H9 (cell line): ENCODE measurements at regions not wholly inside any gene's neighbourhood (a gene's known extent, or its start where the extent isn't known, plus 50 kb on each side); places are given as distances from the start of the nearest gene placed in this dataset.

Source experiments
- DNase-seq: peaks from one replicate; pipeline ENCODE4 v3.0.0-alpha.2; 2017
- H2AFZ ChIP-seq: one replicate; pipeline ENCODE4 v1.6.1; 2013; ENCODE audit warnings: mild to moderate bottlenecking, low read length, control low read depth, moderate library complexity
- H2AK5ac ChIP-seq: 2 replicates; pipeline ENCODE4 v1.6.1; 2013; ENCODE audit warnings: low read length, control low read depth, mixed read lengths; ENCODE audit not compliant: insufficient read length
- H2BK120ac ChIP-seq: one replicate; pipeline ENCODE4 v1.6.1; 2013; ENCODE audit warnings: low read depth, mild to moderate bottlenecking, low read length, control low read depth, inconsistent platforms; ENCODE audit not compliant: poor library complexity, severe bottlenecking
- H2BK12ac ChIP-seq: 2 replicates; pipeline ENCODE4 v1.6.1; 2013; ENCODE audit warnings: low read length, control low read depth, mixed read lengths, low read depth; ENCODE audit not compliant: insufficient read length
- H2BK15ac ChIP-seq: 2 replicates; pipeline ENCODE4 v1.6.1; 2013; ENCODE audit warnings: low read depth, low read length, control low read depth
- H2BK20ac ChIP-seq: one replicate; pipeline ENCODE4 v1.6.1; 2013; ENCODE audit warnings: low read depth, mild to moderate bottlenecking, low read length, control low read depth, inconsistent platforms; ENCODE audit not compliant: poor library complexity, severe bottlenecking
- H2BK5ac ChIP-seq: 2 replicates; pipeline ENCODE4 v1.6.1; 2013; ENCODE audit warnings: low read length, control low read depth, mixed read lengths; ENCODE audit not compliant: insufficient read length
- H3K14ac ChIP-seq: 2 replicates; pipeline ENCODE4 v1.6.1; 2013; ENCODE audit warnings: low read length, control low read depth; ENCODE audit not compliant: insufficient read depth
- H3K18ac ChIP-seq: 2 replicates; pipeline ENCODE4 v1.6.1; 2013; ENCODE audit warnings: low read depth, mild to moderate bottlenecking, mixed read lengths, low read length, control low read depth; ENCODE audit not compliant: insufficient read length
- H3K23ac ChIP-seq: 2 replicates; pipeline ENCODE4 v1.6.1; 2013; ENCODE audit warnings: low read length, control low read depth, mixed read lengths, low read depth; ENCODE audit not compliant: insufficient read length
- H3K23me2 ChIP-seq: 2 replicates; pipeline ENCODE4 v1.6.1; 2013; ENCODE audit warnings: low read depth, mild to moderate bottlenecking, mixed read lengths, low read length, control low read depth; ENCODE audit not compliant: insufficient read length, poor library complexity, severe bottlenecking
- H3K27ac ChIP-seq: 2 replicates; pipeline ENCODE4 v1.5.1; 2013; ENCODE audit warnings: low read length, control low read depth, mixed read lengths, low read depth; ENCODE audit not compliant: insufficient read length
- H3K27me3 ChIP-seq: 2 replicates; pipeline ENCODE4 v1.6.1; 2013; ENCODE audit warnings: low read length, control low read depth, inconsistent platforms; ENCODE audit not compliant: insufficient read depth
- H3K4ac ChIP-seq: 2 replicates; pipeline ENCODE4 v1.6.1; 2013; ENCODE audit warnings: low read depth, mild to moderate bottlenecking, control low read depth, inconsistent platforms, low read length, moderate library complexity
- H3K4me1 ChIP-seq: 2 replicates; pipeline ENCODE4 v1.6.1; 2013; ENCODE audit warnings: low read length, control low read depth, inconsistent platforms; ENCODE audit not compliant: insufficient read depth
- H3K4me2 ChIP-seq: 2 replicates; pipeline ENCODE4 v1.6.1; 2013; ENCODE audit warnings: low read length, control low read depth, mixed read lengths; ENCODE audit not compliant: insufficient read length, insufficient read depth
- H3K56ac ChIP-seq: 2 replicates; pipeline ENCODE4 v1.6.1; 2013; ENCODE audit warnings: low read depth, mild to moderate bottlenecking, mixed read lengths, low read length, control low read depth; ENCODE audit not compliant: insufficient read length
- H3K79me1 ChIP-seq: 2 replicates; pipeline ENCODE4 v1.6.1; 2013; ENCODE audit warnings: low read depth, mild to moderate bottlenecking, moderate library complexity, low read length, control low read depth, inconsistent platforms; ENCODE audit not compliant: insufficient read depth, poor library complexity, severe bottlenecking
- H3K79me2 ChIP-seq: 2 replicates; pipeline ENCODE4 v1.6.1; 2013; ENCODE audit warnings: low read length, control low read depth, inconsistent platforms; ENCODE audit not compliant: insufficient read depth
- H3K9ac ChIP-seq: 2 replicates; pipeline ENCODE4 v1.6.1; 2013; ENCODE audit warnings: low read length, control low read depth, mixed read lengths; ENCODE audit not compliant: insufficient read length; ENCODE audit errors: extremely low read depth
- H3K9me3 ChIP-seq: one replicate; pipeline ENCODE4 v1.6.1; 2013; ENCODE audit warnings: low read depth, low read length, inconsistent platforms; ENCODE audit not compliant: control insufficient read depth
- H3T11ph ChIP-seq: one replicate; pipeline ENCODE4 v1.6.1; 2013; ENCODE audit warnings: mild to moderate bottlenecking, low read length, control low read depth, inconsistent platforms
- H4K20me1 ChIP-seq: one replicate; pipeline ENCODE4 v1.6.1; 2013; ENCODE audit not compliant: control insufficient read depth, insufficient read length, insufficient read depth
- H4K5ac ChIP-seq: 2 replicates; pipeline ENCODE4 v1.6.1; 2013; ENCODE audit warnings: low read depth, mild to moderate bottlenecking, mixed read lengths, low read length, control low read depth; ENCODE audit not compliant: insufficient read length
- H4K8ac ChIP-seq: replicated peaks from 2 replicates; pipeline ENCODE4 v1.6.1; 2013; ENCODE audit warnings: low read length, control low read depth, mixed read lengths, low read depth; ENCODE audit not compliant: insufficient read length
- H4K91ac ChIP-seq: 2 replicates; pipeline ENCODE4 v1.6.1; 2013; ENCODE audit warnings: low read depth, mild to moderate bottlenecking, moderate library complexity, mixed read lengths, low read length, control low read depth; ENCODE audit not compliant: insufficient read length
- H3K27ac Mint-ChIP-seq, 3 experiments: 2 replicates in 2 of 3; 3 replicates in 1 of 3; pipeline ENCODE4 v1.8.0; 2020 to 2021; ENCODE audit warnings: mixed read lengths in 3 of 3, mild to moderate bottlenecking in 1 of 3, moderate library complexity in 1 of 3
- H3K27me3 Mint-ChIP-seq: 2 replicates; pipeline ENCODE4 v1.8.0; 2021; ENCODE audit warnings: low read depth, mild to moderate bottlenecking, moderate library complexity, mixed read lengths
- H3K36me3 Mint-ChIP-seq, 3 experiments: 2 replicates in 2 of 3; 3 replicates in 1 of 3; pipeline ENCODE4 v1.8.0; 2020 to 2021; ENCODE audit warnings: low read depth in 3 of 3, mixed read lengths in 3 of 3; ENCODE audit not compliant: insufficient read depth in 1 of 3
- H3K4me1 Mint-ChIP-seq, 2 experiments: 2 replicates each; pipeline ENCODE4 v1.8.0; 2020; ENCODE audit warnings: mixed read lengths in 2 of 2
- H3K4me3 Mint-ChIP-seq, 2 experiments: 2 replicates in 1 of 2; 3 replicates in 1 of 2; pipeline ENCODE4 v1.8.0; 2020 to 2021; ENCODE audit warnings: mild to moderate bottlenecking in 2 of 2, mixed read lengths in 2 of 2, moderate library complexity in 1 of 2
- H3K9me3 Mint-ChIP-seq, 2 experiments: 2 replicates in 1 of 2; 3 replicates in 1 of 2; pipeline ENCODE4 v1.8.0; 2020; ENCODE audit warnings: mild to moderate bottlenecking in 2 of 2, mixed read lengths in 2 of 2, moderate library complexity in 1 of 2
- WGBS: extraction: QIAGEN DNeasy Blood & Tissue Kit; methylation state at CpG from one replicate; pipeline ENCODE4 v1.1.7; 2013; ENCODE audit warnings: missing lambda C conversion rate, low lambda C conversion rate, mixed read lengths; ENCODE audit not compliant: insufficient read length; ENCODE audit errors: extremely low coverage; 5-methylcytosine and 5-hydroxymethylcytosine counted together
- TF ChIP-seq, protein P1 (sequence below): fragments of 200-600 bp; sonication (generic); conservative IDR thresholded peaks from 3 replicates; pipeline ENCODE4 v1.8.0; 2021; ENCODE audit warnings: antibody characterized with exemption, mild to moderate bottlenecking

DNA sequence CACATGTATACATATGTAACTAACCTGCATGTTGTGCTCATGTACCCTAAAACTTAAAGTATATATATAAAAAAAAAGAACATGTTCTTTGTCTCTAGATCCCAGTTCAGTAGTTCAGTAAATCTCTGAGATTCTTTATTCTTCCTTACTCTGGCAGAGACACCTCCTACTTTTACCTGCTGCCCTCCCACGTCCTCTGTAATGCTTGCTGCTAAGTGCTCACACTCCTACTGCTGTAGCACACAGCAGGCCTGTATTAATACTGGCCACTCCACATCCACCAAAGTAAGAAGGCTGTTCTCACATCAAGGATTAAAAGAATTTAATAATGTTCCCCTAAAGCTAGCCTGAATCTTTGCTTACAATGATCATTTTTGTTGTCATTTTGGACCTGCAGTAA, 648.4 kb upstream of the EYS start:
- H2AK5ac ChIP-seq: no peak overlapping the region
- no peaks in the 10 kb centered on the region for H3K4me1 ChIP-seq
- H3K4me1 Mint-ChIP-seq: peaks cover 2 to 8% of the 10 kb centered on the region in 2 experiments; a peak in 3 of 4 replicates
- H3K36me3 Mint-ChIP-seq: no peaks in the 10 kb centered on the region; a peak in 1 of 7 replicates
- H4K5ac ChIP-seq: no peak overlapping the region
- TF ChIP-seq, protein P1, sequence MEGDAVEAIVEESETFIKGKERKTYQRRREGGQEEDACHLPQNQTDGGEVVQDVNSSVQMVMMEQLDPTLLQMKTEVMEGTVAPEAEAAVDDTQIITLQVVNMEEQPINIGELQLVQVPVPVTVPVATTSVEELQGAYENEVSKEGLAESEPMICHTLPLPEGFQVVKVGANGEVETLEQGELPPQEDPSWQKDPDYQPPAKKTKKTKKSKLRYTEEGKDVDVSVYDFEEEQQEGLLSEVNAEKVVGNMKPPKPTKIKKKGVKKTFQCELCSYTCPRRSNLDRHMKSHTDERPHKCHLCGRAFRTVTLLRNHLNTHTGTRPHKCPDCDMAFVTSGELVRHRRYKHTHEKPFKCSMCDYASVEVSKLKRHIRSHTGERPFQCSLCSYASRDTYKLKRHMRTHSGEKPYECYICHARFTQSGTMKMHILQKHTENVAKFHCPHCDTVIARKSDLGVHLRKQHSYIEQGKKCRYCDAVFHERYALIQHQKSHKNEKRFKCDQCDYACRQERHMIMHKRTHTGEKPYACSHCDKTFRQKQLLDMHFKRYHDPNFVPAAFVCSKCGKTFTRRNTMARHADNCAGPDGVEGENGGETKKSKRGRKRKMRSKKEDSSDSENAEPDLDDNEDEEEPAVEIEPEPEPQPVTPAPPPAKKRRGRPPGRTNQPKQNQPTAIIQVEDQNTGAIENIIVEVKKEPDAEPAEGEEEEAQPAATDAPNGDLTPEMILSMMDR: no peak
- H2BK12ac ChIP-seq: no peak overlapping the region
- no peak overlapping the region for H3K14ac ChIP-seq
- H2BK120ac ChIP-seq: no peak overlapping the region
- H3K4me3 Mint-ChIP-seq: no peak overlapping the region
- no peak overlapping the region for H2BK20ac ChIP-seq
- no peak overlapping the region for H3K56ac ChIP-seq
- WGBS: no CpG with 5 or more reads among the region's 1 CpG
- H3K9me3 Mint-ChIP-seq: peaks cover 0 to 3% of the 10 kb centered on the region in 2 experiments; a peak in 1 of 5 replicates
- no peak overlapping the region for H4K8ac ChIP-seq
- no peak overlapping the region for H2BK5ac ChIP-seq
- no peaks in the 10 kb centered on the region for H3K79me1 ChIP-seq
- no peak overlapping the region for H2BK15ac ChIP-seq
- H3K4me2 ChIP-seq: no peak overlapping the region
- no peak overlapping the region for H3K9ac ChIP-seq
- no peaks in the 10 kb centered on the region for H3K27me3 ChIP-seq
- H3K27me3 Mint-ChIP-seq: no peaks in the 10 kb centered on the region
- no peaks in the 10 kb centered on the region for H3K23me2 ChIP-seq
- no peak for DNase-seq
- H3K27ac ChIP-seq: no peak overlapping the region
- H3K79me2 ChIP-seq: no peaks in the 10 kb centered on the region
- no peak overlapping the region for H3K18ac ChIP-seq
- H2AFZ ChIP-seq: no peak overlapping the region
- no peaks in the 10 kb centered on the region for H4K20me1 ChIP-seq
- H3K27ac Mint-ChIP-seq: no peak overlapping the region
- no peaks in the 10 kb centered on the region for H3K9me3 ChIP-seq
- no peak overlapping the region for H3T11ph ChIP-seq
- no peak overlapping the region for H4K91ac ChIP-seq
- H3K4ac ChIP-seq: no peak overlapping the region
- H3K23ac ChIP-seq: no peak overlapping the region
